ENCODE measurements at regions not wholly inside any gene's neighbourhood (a gene's known extent, or its start where the extent isn't known, plus 50 kb on each side); places are given as distances from the start of the nearest gene placed in this dataset.

GRCh38 chr2:6512589-6512988 lies 353.1 kb downstream of the CMPK2 start:
- Histone ChIP-seq H3K4me3 (no peak overlapping the region), H3K27ac (no peak overlapping the region)

DNA sequence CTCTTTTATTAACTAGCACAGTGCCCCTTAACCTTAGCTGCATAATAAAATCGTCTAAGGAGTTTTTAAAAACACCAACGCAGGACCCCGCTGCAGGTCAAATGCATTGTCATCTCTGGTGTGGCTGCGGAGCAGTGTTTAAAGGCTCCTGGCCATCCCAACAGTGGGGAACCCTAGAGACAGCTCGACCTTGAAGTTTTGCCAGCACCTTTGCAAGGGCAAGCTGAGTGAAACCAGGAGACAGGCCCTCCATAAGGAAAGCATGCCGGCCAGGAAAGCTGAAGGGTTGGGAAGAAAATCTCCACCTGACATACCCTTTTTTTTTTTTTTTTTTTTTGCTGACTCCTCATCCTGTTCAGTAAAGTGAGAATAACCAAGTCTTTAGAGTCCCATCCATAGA lies 349.0 kb downstream of the CMPK2 start:
- Histone ChIP-seq H3K27ac (no peak overlapping the region), H3K4me3 (no peak overlapping the region)

DNA sequence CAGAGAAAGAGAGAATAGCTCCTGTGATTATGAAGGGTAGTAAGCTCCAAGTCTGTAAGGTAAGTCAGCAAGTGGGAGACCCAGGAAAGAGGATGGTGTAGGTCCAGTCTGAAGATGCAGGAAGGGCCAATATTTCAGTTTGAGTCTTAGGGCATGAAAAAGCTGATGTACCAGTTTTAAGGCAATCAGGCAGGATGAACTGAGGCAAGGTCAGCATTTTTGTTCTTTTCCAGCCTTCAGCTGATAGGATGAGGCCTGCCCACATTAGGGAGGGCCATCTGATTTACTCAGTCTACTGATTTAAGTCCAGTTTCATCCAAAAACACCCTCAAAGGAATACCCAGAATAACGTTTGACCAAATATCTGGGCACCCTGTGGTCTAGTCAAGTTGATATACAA lies 347.3 kb downstream of the CMPK2 start:
- no peak overlapping the region for H3K27ac ChIP-seq
- H3K4me3 ChIP-seq: no peak overlapping the region

DNA sequence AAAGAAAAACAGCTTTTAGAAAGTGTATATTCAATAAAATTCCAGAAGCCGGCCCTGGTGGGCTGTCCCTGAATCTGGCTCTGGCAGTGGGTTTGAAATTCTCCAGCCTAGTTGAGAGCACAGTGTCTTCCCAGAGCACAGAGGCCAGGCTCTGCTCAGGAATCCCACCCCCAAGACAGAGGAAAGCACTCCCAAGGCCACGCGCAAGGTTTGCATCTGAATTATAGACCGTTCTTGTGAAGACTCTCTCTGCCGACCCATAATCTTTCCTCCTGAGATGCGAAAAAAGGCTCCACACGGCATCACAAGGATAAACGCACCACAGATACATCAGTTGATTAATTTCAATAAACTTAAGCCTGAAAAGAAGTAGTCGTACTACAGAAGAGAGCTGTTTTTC lies 342.2 kb downstream of the CMPK2 start:
- Histone ChIP-seq H3K27ac (no peak overlapping the region), H3K4me3 (no peak overlapping the region)

- Histone ChIP-seq H3K27ac (no peak overlapping the region), H3K4me3 (no peak overlapping the region)
These were observed 340.8 kb downstream of the CMPK2 start for GRCh38 chr2:6524691-6525474.

- H3K4me3 ChIP-seq: no peak overlapping the region
- H3K27ac ChIP-seq: no peak overlapping the region
These were observed 340.2 kb downstream of the CMPK2 start for GRCh38 chr2:6525475-6525964.

- no peak overlapping the region for H3K4me3 ChIP-seq
- no peak overlapping the region for H3K27ac ChIP-seq
These were observed 339.4 kb downstream of the CMPK2 start for GRCh38 chr2:6526093-6526824.

- Histone ChIP-seq H3K4me3 (no peak overlapping the region), H3K27ac (no peak overlapping the region)
These were observed 334.4 kb downstream of the CMPK2 start for GRCh38 chr2:6531304-6531703.

GRCh38 chr2:6535572-6535971 lies 330.1 kb downstream of the CMPK2 start:
- no peak overlapping the region for H3K27ac ChIP-seq
- H3K4me3 ChIP-seq: no peak overlapping the region

- no peak overlapping the region for H3K4me3 ChIP-seq
- H3K27ac ChIP-seq: no peak overlapping the region
These were observed 327.1 kb downstream of the CMPK2 start for GRCh38 chr2:6538607-6539006.

- H3K27ac ChIP-seq: no peak overlapping the region
- no peak overlapping the region for H3K4me3 ChIP-seq
These were observed 320.4 kb downstream of the CMPK2 start for GRCh38 chr2:6545336-6545735.

- no peak overlapping the region for H3K27ac ChIP-seq
These were observed 319.9 kb downstream of the CMPK2 start for GRCh38 chr2:6545795-6546194.

GRCh38 chr2:6554466-6554865 lies 311.2 kb downstream of the CMPK2 start:
- Histone ChIP-seq H3K4me3 (no peak overlapping the region), H3K27ac (no peak overlapping the region)

More at GRCh38 chr2:6545795-6546194, 319.9 kb downstream of the CMPK2 start:
- no peak overlapping the region for H3K4me3 ChIP-seq

GRCh38 chr2:6556755-6557154 lies 309.0 kb downstream of the CMPK2 start:
- Histone ChIP-seq H3K27ac (no peak overlapping the region), H3K4me3 (no peak overlapping the region)

DNA sequence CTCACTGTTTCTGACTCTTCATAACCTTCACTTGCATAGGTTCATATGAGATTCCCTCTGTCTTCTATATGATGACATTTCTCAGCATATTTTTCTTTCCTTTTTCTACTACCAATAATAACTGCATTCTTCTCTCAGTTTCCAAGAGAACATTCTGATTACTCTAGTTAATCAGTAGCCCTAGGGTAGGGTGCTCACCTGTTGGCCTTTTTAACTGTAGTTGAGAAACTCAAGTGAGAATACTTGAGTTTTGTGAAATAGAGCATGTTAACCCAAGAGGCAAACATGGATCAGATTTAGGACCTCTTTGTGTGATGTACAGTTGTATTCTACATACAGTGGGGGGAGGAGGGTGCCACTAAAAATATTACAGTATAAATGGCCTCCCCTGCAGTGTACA lies 308.0 kb downstream of the CMPK2 start:
- Histone ChIP-seq H3K27ac (no peak overlapping the region), H3K4me3 (no peak overlapping the region)

DNA sequence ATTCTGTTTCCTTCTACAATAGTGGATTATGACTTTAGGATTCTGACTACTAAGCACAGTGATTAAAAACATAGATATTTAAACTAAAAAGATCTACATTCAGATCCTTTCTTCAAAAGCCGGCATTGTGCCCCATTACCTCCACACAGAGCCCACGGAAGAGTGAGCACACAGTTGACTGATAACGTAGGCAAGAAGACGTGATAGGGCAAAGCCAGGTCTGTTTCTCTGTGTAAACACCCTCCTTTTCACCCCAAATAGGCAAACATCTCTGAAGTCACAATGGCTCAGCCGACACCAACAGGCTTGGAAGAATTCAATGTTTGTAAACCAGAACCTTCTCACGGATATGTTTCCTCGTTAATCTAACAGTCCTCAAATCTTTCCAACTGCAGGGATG lies 302.9 kb downstream of the CMPK2 start:
- Histone ChIP-seq H3K4me3 (no peak overlapping the region), H3K27ac (no peak overlapping the region)

- Histone ChIP-seq H3K4me3 (no peak overlapping the region), H3K27ac (no peak overlapping the region)
These were observed 301.4 kb downstream of the CMPK2 start for GRCh38 chr2:6564326-6564725.

DNA sequence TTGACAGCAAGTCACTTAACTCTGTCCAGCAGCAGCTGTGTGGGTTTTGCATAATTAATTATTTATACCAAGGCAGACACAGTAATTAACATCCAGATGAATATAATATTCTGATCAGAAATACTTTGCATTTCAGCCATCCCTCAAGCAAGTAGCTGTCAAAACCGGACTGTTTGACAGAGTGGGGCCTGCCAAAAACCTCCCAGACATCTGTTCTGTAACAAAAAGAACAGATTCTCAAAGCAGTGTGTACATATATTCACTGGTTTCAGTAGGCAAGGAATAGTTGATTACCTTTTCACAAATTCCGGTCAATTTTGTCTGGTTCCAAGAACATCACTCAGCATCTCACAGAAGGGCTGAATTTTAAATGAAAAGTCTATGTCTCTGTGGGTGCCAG lies 291.6 kb downstream of the CMPK2 start:
- Histone ChIP-seq H3K27ac (no peak overlapping the region), H3K4me3 (no peak overlapping the region)

DNA sequence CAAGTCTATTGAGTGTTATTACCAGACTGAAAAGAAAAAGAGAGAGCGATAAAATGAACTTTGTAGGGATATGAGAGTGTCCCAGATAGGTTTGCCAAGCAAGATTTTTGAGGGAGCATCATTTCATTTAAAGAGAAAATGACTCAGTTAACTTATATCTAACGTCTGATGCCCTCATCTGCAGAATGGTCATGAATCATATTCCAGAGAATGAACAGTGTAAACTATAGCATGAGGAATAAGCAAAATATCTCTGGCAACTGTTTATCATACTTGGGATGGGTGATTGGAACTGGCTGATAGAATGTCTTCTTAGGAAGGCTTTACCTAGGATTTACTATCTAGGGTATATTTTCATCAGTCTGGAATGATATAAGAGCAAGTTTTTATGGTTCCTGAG lies 289.4 kb downstream of the CMPK2 start:
- no peak overlapping the region for H3K4me3 ChIP-seq
- H3K27ac ChIP-seq: no peak overlapping the region

DNA sequence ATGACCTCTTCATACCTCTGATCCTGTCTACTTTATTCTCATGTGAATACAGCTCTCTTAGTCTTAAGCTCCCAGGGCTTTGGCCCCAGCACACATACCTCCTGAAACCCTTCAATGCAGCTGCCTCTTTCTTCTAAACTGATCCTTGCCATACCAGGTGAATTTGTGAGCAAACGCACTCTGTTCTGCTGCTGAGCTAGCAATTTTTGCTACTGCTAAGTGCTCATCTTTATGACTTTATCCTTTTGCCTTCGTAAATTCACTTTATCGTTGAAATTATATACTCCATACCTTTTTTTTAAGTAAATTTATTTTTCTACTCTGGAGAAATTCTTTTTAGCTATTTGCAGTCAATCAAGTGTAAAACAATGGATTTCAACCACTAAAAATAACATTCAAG lies 287.7 kb downstream of the CMPK2 start:
- H3K4me3 ChIP-seq: no peak overlapping the region
- H3K27ac ChIP-seq: no peak overlapping the region

- Histone ChIP-seq H3K4me3 (no peak overlapping the region), H3K27ac (no peak overlapping the region)
These were observed 287.3 kb downstream of the CMPK2 start for GRCh38 chr2:6578416-6578815.

Data from skin epidermis (tissue), 12 donors.